ENCODE measurements at regions not wholly inside any gene's neighbourhood (a gene's known extent, or its start where the extent isn't known, plus 50 kb on each side); places are given as distances from the start of the nearest gene placed in this dataset.

- Mint-ChIP-seq H3K4me3 (no peak overlapping the region), H3K4me1 (no peaks in the 10 kb centered on the region), H3K27ac (no peak overlapping the region), H3K36me3 (no peaks in the 10 kb centered on the region), H3K9me3 (peaks cover 0 to 9% (median 0%) of the 10 kb centered on the region in 7 donors), H3K27me3 (ENCODE audit: low read depth in 3 of 3) (peaks cover 0 to 7% (median 2%) of the 10 kb centered on the region in 3 donors)
- Histone ChIP-seq H3K4me3 (replicated peaks in 1 of 3; ENCODE audit: low read depth in 2 of 3, low read length in 3 of 3) (no peak overlapping the region), H3K9ac (ENCODE audit: insufficient read depth, low read length, poor library complexity, severe bottlenecking) (no peak overlapping the region), H3K36me3 (replicated peaks in 1 of 2; ENCODE audit: control insufficient read depth in 1 of 2, insufficient read depth in 2 of 2, low read length in 2 of 2) (no peaks in the 10 kb centered on the region), H3K4me2 (replicated peaks; ENCODE audit: extremely low read depth, low read length, poor library complexity, severe bottlenecking) (no peak overlapping the region), H3K27me3 (ENCODE audit: control insufficient read depth in 2 of 2, insufficient read depth in 2 of 2, low read length in 2 of 2) (no peaks in the 10 kb centered on the region), H4K20me1 (ENCODE audit: insufficient read depth, low read length) (no peaks in the 10 kb centered on the region), H2AFZ (ENCODE audit: insufficient read depth, low read depth, low read length, poor library complexity, severe bottlenecking) (no peak overlapping the region), H3K79me2 (ENCODE audit: insufficient read depth, low read length) (no peaks in the 10 kb centered on the region), H3K9me3 (replicated peaks in 1 of 2; ENCODE audit: control insufficient read depth in 1 of 2, insufficient read depth in 1 of 2, low read length in 2 of 2) (no peaks in the 10 kb centered on the region), H3K27ac (ENCODE audit: low read depth in 1 of 2, low read length in 2 of 2) (no peak overlapping the region), H3K4me1 (ENCODE audit: control insufficient read depth in 1 of 2, insufficient read depth in 2 of 2, low read length in 2 of 2) (no peaks in the 10 kb centered on the region)
- DNase-seq = no peak
- TF ChIP-seq, protein P1, sequence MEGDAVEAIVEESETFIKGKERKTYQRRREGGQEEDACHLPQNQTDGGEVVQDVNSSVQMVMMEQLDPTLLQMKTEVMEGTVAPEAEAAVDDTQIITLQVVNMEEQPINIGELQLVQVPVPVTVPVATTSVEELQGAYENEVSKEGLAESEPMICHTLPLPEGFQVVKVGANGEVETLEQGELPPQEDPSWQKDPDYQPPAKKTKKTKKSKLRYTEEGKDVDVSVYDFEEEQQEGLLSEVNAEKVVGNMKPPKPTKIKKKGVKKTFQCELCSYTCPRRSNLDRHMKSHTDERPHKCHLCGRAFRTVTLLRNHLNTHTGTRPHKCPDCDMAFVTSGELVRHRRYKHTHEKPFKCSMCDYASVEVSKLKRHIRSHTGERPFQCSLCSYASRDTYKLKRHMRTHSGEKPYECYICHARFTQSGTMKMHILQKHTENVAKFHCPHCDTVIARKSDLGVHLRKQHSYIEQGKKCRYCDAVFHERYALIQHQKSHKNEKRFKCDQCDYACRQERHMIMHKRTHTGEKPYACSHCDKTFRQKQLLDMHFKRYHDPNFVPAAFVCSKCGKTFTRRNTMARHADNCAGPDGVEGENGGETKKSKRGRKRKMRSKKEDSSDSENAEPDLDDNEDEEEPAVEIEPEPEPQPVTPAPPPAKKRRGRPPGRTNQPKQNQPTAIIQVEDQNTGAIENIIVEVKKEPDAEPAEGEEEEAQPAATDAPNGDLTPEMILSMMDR (IDR thresholded peaks at IDR 0.05) = no peak
- intact Hi-C loops (cut with micrococcal nuclease) = no loop called here
- no CpG with 5 or more reads among the region's 1 CpG for WGBS (ENCODE audit: insufficient coverage)
Measured at GRCh38 chr13:79060216-79060615, 345.8 kb downstream of the RBM26 start.

- Histone ChIP-seq H3K27me3 (ENCODE audit: control insufficient read depth in 2 of 2, insufficient read depth in 2 of 2, low read length in 2 of 2) (no peaks in the 10 kb centered on the region), H3K9ac (ENCODE audit: insufficient read depth, low read length, poor library complexity, severe bottlenecking) (no peak overlapping the region), H3K27ac (ENCODE audit: low read depth in 1 of 2, low read length in 2 of 2) (no peak overlapping the region), H3K4me2 (replicated peaks; ENCODE audit: extremely low read depth, low read length, poor library complexity, severe bottlenecking) (no peak overlapping the region), H3K4me3 (replicated peaks in 1 of 3; ENCODE audit: low read depth in 2 of 3, low read length in 3 of 3) (no peak overlapping the region), H3K4me1 (ENCODE audit: control insufficient read depth in 1 of 2, insufficient read depth in 2 of 2, low read length in 2 of 2) (no peaks in the 10 kb centered on the region), H3K36me3 (replicated peaks in 1 of 2; ENCODE audit: control insufficient read depth in 1 of 2, insufficient read depth in 2 of 2, low read length in 2 of 2) (no peaks in the 10 kb centered on the region), H4K20me1 (ENCODE audit: insufficient read depth, low read length) (no peaks in the 10 kb centered on the region), H3K79me2 (ENCODE audit: insufficient read depth, low read length) (no peaks in the 10 kb centered on the region), H3K9me3 (replicated peaks in 1 of 2; ENCODE audit: control insufficient read depth in 1 of 2, insufficient read depth in 1 of 2, low read length in 2 of 2) (peaks cover 0 to 3% of the 10 kb centered on the region in 2 donors), H2AFZ (ENCODE audit: insufficient read depth, low read depth, low read length, poor library complexity, severe bottlenecking) (no peak overlapping the region)
- TF ChIP-seq, protein P1 (IDR thresholded peaks at IDR 0.05) = no peak
- no peak for DNase-seq
- peaks cover 0 to 6% (median 0%) of the 10 kb centered on the region in 7 donors for H3K9me3 Mint-ChIP-seq
- intact Hi-C loops (cut with micrococcal nuclease) = no loop called here
- no peaks in the 10 kb centered on the region for H3K36me3 Mint-ChIP-seq
- no peak overlapping the region for H3K27ac Mint-ChIP-seq
- 93% methylated on average over 2 of the region's 6 CpGs for WGBS (ENCODE audit: insufficient coverage)
- H3K4me3 Mint-ChIP-seq = no peak overlapping the region
- no peaks in the 10 kb centered on the region for H3K4me1 Mint-ChIP-seq
- peaks cover 0 to 6% (median 3%) of the 10 kb centered on the region in 3 donors for H3K27me3 Mint-ChIP-seq (ENCODE audit: low read depth in 3 of 3)
Measured at GRCh38 chr13:79056706-79057105, 349.3 kb downstream of the RBM26 start.

Measured in CD14-positive monocyte (primary cell).